ENCODE measurements at regions not wholly inside any gene's neighbourhood (a gene's known extent, or its start where the extent isn't known, plus 50 kb on each side); places are given as distances from the start of the nearest gene placed in this dataset.

- TF ChIP-seq CTCF (IDR thresholded peaks at IDR 0.05; ENCODE audit: insufficient read depth, low read length): no peak
- TF ChIP-seq SPI1 (IDR thresholded peaks at IDR 0.05; ENCODE audit: borderline replicate concordance, low read depth): no peak
These were observed 621.5 kb upstream of the CDH4 start for GRCh38 chr20:60630609-60631008.

Data from HL-60 (cell line).